ENCODE measurements at regions not wholly inside any gene's neighbourhood (a gene's known extent, or its start where the extent isn't known, plus 50 kb on each side); places are given as distances from the start of the nearest gene placed in this dataset.

DNA sequence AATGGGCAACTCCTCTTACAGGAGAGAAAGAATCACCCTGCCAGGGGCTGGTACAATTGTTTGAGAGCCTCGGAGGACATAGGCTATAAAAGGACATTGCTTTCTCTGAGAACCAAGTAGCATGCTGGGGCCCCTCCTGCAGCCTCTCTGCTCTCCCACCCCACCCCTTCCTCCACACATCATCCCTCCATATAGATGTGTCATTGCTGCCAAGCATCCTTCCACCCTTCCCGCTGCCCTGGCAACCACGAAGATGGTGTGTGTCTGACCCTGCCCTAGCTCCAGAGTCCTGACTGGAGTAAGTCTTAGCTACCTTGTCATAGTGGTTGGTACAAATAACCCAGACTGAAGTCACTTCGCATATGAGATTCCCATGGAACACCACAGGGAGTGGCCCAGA is 129.7 kb downstream of the SNX5 start:
- Histone ChIP-seq H3K4me1 (ENCODE audit: control insufficient read depth in 5 of 5, insufficient read depth in 5 of 5, low read length in 5 of 5) (peaks cover 4 to 40% (median 20%) of the 10 kb centered on the region in 5 donors), H3K9ac (ENCODE audit: insufficient read depth in 1 of 2, low read length in 2 of 2) (no peak overlapping the region), H3K4me3 (no peak overlapping the region), H3K27me3 (ENCODE audit: control insufficient read depth in 3 of 3, insufficient read depth in 3 of 3, low read length in 2 of 3) (no peaks in the 10 kb centered on the region), H3K36me3 (ENCODE audit: control insufficient read depth in 4 of 4, insufficient read depth in 4 of 4, low read length in 4 of 4) (no peaks in the 10 kb centered on the region), H3K9me3 (ENCODE audit: control insufficient read depth in 4 of 4, insufficient read depth in 3 of 4, low read length in 3 of 4) (no peaks in the 10 kb centered on the region), H3K27ac (ENCODE audit: low read depth in 1 of 2, low read length in 1 of 2) (no peak overlapping the region)
- ATAC-seq (ENCODE audit: insufficient read depth, low FRiP score) (no peak), DNase-seq (no peak)
- 95 to 96% methylated on average over 4 of the region's 4 CpGs for WGBS, 2 donors
- TF ChIP-seq, protein P1, sequence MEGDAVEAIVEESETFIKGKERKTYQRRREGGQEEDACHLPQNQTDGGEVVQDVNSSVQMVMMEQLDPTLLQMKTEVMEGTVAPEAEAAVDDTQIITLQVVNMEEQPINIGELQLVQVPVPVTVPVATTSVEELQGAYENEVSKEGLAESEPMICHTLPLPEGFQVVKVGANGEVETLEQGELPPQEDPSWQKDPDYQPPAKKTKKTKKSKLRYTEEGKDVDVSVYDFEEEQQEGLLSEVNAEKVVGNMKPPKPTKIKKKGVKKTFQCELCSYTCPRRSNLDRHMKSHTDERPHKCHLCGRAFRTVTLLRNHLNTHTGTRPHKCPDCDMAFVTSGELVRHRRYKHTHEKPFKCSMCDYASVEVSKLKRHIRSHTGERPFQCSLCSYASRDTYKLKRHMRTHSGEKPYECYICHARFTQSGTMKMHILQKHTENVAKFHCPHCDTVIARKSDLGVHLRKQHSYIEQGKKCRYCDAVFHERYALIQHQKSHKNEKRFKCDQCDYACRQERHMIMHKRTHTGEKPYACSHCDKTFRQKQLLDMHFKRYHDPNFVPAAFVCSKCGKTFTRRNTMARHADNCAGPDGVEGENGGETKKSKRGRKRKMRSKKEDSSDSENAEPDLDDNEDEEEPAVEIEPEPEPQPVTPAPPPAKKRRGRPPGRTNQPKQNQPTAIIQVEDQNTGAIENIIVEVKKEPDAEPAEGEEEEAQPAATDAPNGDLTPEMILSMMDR (IDR thresholded peaks at IDR 0.05; ENCODE audit: control extremely low read depth, extremely low read depth) = no peak

DNA sequence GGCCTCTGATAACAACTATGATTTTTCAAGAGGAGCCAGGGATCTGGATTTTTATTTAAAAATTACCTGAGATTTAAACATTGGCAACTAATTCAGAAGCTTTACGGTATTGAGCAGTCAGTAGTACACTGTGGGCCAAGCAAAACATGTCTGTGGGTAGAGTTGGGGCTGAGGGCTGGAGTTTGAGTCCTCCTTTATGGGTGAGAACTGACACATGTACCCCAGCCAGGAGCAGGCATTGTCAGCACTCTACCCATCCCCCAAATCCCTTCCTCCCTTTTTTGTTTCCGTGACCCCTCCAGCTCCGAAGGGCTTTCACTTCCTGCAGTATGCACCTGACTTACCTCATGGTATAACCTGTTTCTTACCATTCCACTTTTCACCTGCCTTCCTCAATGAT is 131.4 kb downstream of the SNX5 start:
- Histone ChIP-seq H3K9ac (ENCODE audit: insufficient read depth in 1 of 2, low read length in 2 of 2) (no peak overlapping the region), H3K27me3 (ENCODE audit: control insufficient read depth in 3 of 3, insufficient read depth in 3 of 3, low read length in 2 of 3) (no peaks in the 10 kb centered on the region), H3K4me1 (ENCODE audit: control insufficient read depth in 5 of 5, insufficient read depth in 5 of 5, low read length in 5 of 5) (peaks cover 4 to 24% (median 8%) of the 10 kb centered on the region in 5 donors), H3K9me3 (ENCODE audit: control insufficient read depth in 4 of 4, insufficient read depth in 3 of 4, low read length in 3 of 4) (no peaks in the 10 kb centered on the region), H3K4me3 (no peak overlapping the region), H3K36me3 (ENCODE audit: control insufficient read depth in 4 of 4, insufficient read depth in 4 of 4, low read length in 4 of 4) (no peaks in the 10 kb centered on the region), H3K27ac (ENCODE audit: low read depth in 1 of 2, low read length in 1 of 2) (no peak overlapping the region)
- 82 to 92% methylated on average over 3 of the region's 3 CpGs for WGBS, 2 donors
- no peak for DNase-seq
- TF ChIP-seq, protein P1 (IDR thresholded peaks at IDR 0.05; ENCODE audit: control extremely low read depth, extremely low read depth) = no peak
- ATAC-seq (ENCODE audit: insufficient read depth, low FRiP score) = no peak

DNA sequence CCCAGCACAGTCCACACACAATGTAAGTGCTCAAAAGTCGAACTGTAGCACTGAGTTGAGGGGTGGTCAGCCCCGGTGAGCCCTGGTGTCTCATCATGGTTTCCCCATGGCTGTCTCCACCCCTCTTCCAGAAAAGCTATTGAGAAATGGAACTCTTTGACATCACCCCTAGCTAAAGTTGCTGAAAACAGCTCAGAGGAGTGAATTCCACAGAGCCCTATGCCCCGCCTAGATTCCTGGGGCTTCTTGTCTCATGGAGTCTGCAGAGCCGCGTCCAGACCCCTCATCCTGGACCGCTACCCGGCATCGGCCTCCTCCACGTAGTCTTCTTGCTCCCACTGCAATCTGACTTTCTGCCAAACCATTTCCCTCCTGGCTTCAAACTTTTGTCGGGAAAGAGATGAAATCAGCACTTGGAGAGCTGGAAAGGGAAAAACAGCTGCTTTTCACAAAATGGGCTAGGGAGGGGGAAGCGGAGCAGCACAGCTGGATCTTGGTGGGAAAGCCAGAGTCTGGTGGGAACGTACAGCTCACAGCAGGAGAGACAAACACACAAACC is 132.2 kb downstream of the SNX5 start:
- Histone ChIP-seq H3K36me3 (ENCODE audit: control insufficient read depth in 4 of 4, insufficient read depth in 4 of 4, low read length in 4 of 4) (no peaks in the 10 kb centered on the region), H3K9me3 (ENCODE audit: control insufficient read depth in 4 of 4, insufficient read depth in 3 of 4, low read length in 3 of 4) (no peaks in the 10 kb centered on the region), H3K4me1 (ENCODE audit: control insufficient read depth in 5 of 5, insufficient read depth in 5 of 5, low read length in 5 of 5) (peaks cover 4 to 16% (median 8%) of the 10 kb centered on the region in 5 donors), H3K4me3 (no peak overlapping the region), H3K9ac (ENCODE audit: insufficient read depth in 1 of 2, low read length in 2 of 2) (no peak overlapping the region), H3K27ac (ENCODE audit: low read depth in 1 of 2, low read length in 1 of 2) (peak overlapping the region; percentile 65 to 84), H3K27me3 (ENCODE audit: control insufficient read depth in 3 of 3, insufficient read depth in 3 of 3, low read length in 2 of 3) (no peaks in the 10 kb centered on the region)
- ATAC-seq (ENCODE audit: insufficient read depth, low FRiP score) = peak; percentile 40
- 72 to 79% methylated on average over 12 of the region's 12 CpGs for WGBS, 2 donors
- TF ChIP-seq, protein P1 (IDR thresholded peaks at IDR 0.05; ENCODE audit: control extremely low read depth, extremely low read depth) = no peak
- DNase-seq = peak; percentile 88 to 98 (median 96)

DNA sequence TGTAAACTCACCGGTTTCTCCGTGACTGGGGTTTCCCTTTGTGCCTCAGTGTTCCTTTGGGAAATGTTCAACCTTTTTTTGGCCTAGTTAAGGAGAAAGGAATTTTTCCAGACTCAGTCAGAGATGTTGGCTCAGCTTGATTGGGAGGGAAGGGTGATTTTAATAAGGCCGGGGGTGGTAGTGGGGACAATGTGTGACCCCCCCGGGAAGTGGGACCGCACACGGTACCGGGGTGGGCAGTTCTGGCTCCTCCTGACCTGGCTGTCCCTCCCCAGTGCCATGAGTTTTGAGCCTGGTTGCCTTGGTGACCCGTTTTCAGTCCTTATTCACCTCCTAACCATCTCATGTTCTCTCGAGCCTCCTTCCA is 132.7 kb downstream of the SNX5 start:
- Histone ChIP-seq H3K4me3 (no peak overlapping the region), H3K36me3 (ENCODE audit: control insufficient read depth in 4 of 4, insufficient read depth in 4 of 4, low read length in 4 of 4) (no peaks in the 10 kb centered on the region), H3K4me1 (ENCODE audit: control insufficient read depth in 5 of 5, insufficient read depth in 5 of 5, low read length in 5 of 5) (peaks cover 4 to 20% (median 8%) of the 10 kb centered on the region in 5 donors), H3K27ac (ENCODE audit: low read depth in 1 of 2, low read length in 1 of 2) (peak overlapping the region; percentile 65 to 84), H3K27me3 (ENCODE audit: control insufficient read depth in 3 of 3, insufficient read depth in 3 of 3, low read length in 2 of 3) (no peaks in the 10 kb centered on the region), H3K9me3 (ENCODE audit: control insufficient read depth in 4 of 4, insufficient read depth in 3 of 4, low read length in 3 of 4) (no peaks in the 10 kb centered on the region), H3K9ac (ENCODE audit: insufficient read depth in 1 of 2, low read length in 2 of 2) (no peak overlapping the region)
- ATAC-seq (ENCODE audit: insufficient read depth, low FRiP score) (no peak), DNase-seq (no peak)
- WGBS, 2 donors = 79 to 84% methylated on average over 9 of the region's 9 CpGs
- TF ChIP-seq, protein P1 (IDR thresholded peaks at IDR 0.05; ENCODE audit: control extremely low read depth, extremely low read depth) = no peak
